ENCODE measurements at regions not wholly inside any gene's neighbourhood (a gene's known extent, or its start where the extent isn't known, plus 50 kb on each side); places are given as distances from the start of the nearest gene placed in this dataset.

DNA sequence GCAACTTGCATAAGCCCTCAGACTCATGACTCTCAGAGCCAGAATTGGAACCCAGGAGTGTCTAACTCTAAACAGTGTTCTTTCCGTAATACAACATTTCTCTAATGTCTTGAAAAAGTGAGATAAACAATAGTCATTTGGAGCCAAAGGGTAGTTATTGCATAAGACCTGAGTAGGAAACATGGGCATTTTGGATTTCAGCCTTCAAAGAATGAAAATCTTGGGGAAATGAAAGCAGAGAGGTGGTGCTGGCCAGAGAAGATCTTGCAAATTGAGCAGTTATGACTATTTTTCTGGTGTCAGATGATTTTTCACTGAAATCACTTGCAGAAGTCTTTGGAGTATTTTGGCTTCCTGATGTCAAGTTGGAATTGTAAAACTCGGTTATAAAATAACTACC is 379.4 kb downstream of the DIPK2A start:
- H3K4me3 ChIP-seq = no peak overlapping the region
- WGBS, 3 donors = 74 to 87% (median 77%) methylated on average over 2 of the region's 2 CpGs
- DNase-seq (no peak), ATAC-seq (no peak)
- no peak overlapping the region for H3K27ac ChIP-seq
- intact Hi-C loops (cut with DNase I) = no loop called here
- no peaks in the 10 kb centered on the region for H3K27me3 ChIP-seq (ENCODE audit: insufficient read depth in 3 of 3, low read length in 2 of 3)
- TF ChIP-seq, protein P1, sequence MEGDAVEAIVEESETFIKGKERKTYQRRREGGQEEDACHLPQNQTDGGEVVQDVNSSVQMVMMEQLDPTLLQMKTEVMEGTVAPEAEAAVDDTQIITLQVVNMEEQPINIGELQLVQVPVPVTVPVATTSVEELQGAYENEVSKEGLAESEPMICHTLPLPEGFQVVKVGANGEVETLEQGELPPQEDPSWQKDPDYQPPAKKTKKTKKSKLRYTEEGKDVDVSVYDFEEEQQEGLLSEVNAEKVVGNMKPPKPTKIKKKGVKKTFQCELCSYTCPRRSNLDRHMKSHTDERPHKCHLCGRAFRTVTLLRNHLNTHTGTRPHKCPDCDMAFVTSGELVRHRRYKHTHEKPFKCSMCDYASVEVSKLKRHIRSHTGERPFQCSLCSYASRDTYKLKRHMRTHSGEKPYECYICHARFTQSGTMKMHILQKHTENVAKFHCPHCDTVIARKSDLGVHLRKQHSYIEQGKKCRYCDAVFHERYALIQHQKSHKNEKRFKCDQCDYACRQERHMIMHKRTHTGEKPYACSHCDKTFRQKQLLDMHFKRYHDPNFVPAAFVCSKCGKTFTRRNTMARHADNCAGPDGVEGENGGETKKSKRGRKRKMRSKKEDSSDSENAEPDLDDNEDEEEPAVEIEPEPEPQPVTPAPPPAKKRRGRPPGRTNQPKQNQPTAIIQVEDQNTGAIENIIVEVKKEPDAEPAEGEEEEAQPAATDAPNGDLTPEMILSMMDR (IDR thresholded peaks at IDR 0.05) = no peak
- no peaks in the 10 kb centered on the region for H3K4me1 ChIP-seq
- H3K36me3 ChIP-seq (ENCODE audit: insufficient read depth in 1 of 2, low read depth in 1 of 2) = no peaks in the 10 kb centered on the region
- no peaks in the 10 kb centered on the region for H3K9me3 ChIP-seq

DNA sequence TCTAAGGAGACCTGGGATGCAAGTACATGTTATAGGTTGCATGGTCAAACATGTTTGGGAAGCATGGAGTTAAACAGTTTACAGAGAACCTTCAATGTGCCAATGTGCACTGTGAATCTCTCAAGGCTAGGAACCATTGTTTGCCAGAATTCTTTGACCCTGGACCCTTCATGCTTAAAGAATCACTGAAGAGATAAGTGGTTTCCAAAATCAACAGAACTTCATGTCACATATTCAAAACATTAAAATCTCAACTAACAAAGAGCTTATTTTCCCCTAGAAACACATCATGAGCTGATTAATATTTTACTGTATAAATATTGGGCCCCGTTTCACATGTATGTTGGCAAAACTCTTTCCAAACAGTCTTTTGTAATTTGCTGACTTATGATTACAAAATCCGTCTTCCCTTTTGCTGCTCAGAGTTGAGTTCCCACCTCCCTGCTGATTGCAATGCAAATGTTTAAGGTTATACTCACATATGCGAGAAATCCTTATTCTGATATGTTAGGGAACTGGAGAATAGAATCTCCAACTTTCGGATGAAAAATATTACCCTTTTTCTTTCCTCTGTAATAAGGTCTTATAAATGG is 380.2 kb downstream of the DIPK2A start:
- no peaks in the 10 kb centered on the region for H3K27me3 ChIP-seq (ENCODE audit: insufficient read depth in 3 of 3, low read length in 2 of 3)
- no peaks in the 10 kb centered on the region for H3K4me1 ChIP-seq
- ATAC-seq = no peak
- H3K36me3 ChIP-seq (ENCODE audit: insufficient read depth in 1 of 2, low read depth in 1 of 2) = no peaks in the 10 kb centered on the region
- intact Hi-C loops (cut with DNase I) = no loop called here
- DNase-seq = no peak
- TF ChIP-seq, protein P1 (IDR thresholded peaks at IDR 0.05) = no peak
- no peaks in the 10 kb centered on the region for H3K9me3 ChIP-seq
- no peak overlapping the region for H3K27ac ChIP-seq
- WGBS, 3 donors = 77 to 81% (median 77%) methylated on average over 4 of the region's 4 CpGs
- no peak overlapping the region for H3K4me3 ChIP-seq

DNA sequence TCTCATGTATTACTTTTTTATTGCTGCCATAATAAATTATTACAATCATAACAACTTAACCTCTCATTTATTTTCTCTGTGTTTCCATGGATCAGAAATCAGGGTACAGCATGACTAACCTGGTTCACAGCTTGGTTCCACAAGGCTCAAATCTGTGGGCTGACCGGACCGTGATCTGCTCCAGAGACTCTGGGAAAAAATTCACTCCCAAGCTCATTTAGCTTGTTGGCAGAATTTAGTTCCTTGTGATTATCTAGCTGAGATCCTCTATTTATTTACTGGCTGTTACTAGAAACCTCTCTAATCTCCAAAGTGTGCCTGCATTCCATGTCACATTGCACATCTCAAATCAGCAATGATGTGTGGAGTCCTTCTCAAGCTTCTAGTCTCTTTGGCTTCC is 386.6 kb downstream of the DIPK2A start:
- Histone ChIP-seq H3K36me3 (ENCODE audit: insufficient read depth in 1 of 2, low read depth in 1 of 2) (no peaks in the 10 kb centered on the region), H3K4me1 (no peaks in the 10 kb centered on the region), H3K27me3 (ENCODE audit: insufficient read depth in 3 of 3, low read length in 2 of 3) (no peaks in the 10 kb centered on the region), H3K4me3 (no peak overlapping the region), H3K27ac (no peak overlapping the region), H3K9me3 (no peaks in the 10 kb centered on the region)
- TF ChIP-seq, protein P1 (IDR thresholded peaks at IDR 0.05) = no peak
- intact Hi-C loops (cut with DNase I) = no loop called here
- ATAC-seq (no peak), DNase-seq (no peak)
- WGBS, 3 donors = 22 to 38% (median 25%) methylated on average over 2 of the region's 2 CpGs

DNA sequence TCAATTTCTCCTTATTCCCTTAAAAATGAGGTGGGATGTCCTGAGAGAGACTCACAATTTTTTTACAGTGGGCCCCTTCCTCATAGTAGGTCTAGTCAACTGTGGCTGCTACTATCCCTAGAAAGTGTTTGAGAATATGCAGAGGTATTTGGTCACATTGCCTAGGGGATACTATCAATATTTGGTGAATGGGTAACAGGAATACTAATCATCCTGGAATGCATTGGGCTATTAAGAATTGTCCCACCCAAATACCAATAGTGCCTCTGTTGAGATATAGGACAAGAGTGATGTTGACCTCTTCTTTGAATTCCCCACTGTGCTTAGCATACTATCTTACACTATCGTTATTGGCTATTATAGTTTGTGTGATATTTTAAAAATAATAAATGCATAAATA is 389.4 kb downstream of the DIPK2A start:
- DNase-seq = no peak

More for the DNA sequence above, 389.4 kb downstream of the DIPK2A start:
- Histone ChIP-seq H3K36me3 (ENCODE audit: insufficient read depth in 1 of 2, low read depth in 1 of 2) (no peaks in the 10 kb centered on the region), H3K27me3 (ENCODE audit: insufficient read depth in 3 of 3, low read length in 2 of 3) (no peaks in the 10 kb centered on the region), H3K9me3 (no peaks in the 10 kb centered on the region), H3K4me3 (no peak overlapping the region), H3K4me1 (no peaks in the 10 kb centered on the region), H3K27ac (no peak overlapping the region)
- ATAC-seq = no peak
- 93 to 97% (median 97%) methylated on average over 1 of the region's 1 CpG for WGBS, 3 donors
- intact Hi-C loops (cut with DNase I) = no loop called here
- TF ChIP-seq, protein P1 (IDR thresholded peaks at IDR 0.05) = no peak
